ENCODE measurements at regions not wholly inside any gene's neighbourhood (a gene's known extent, or its start where the extent isn't known, plus 50 kb on each side); places are given as distances from the start of the nearest gene placed in this dataset.

DNA sequence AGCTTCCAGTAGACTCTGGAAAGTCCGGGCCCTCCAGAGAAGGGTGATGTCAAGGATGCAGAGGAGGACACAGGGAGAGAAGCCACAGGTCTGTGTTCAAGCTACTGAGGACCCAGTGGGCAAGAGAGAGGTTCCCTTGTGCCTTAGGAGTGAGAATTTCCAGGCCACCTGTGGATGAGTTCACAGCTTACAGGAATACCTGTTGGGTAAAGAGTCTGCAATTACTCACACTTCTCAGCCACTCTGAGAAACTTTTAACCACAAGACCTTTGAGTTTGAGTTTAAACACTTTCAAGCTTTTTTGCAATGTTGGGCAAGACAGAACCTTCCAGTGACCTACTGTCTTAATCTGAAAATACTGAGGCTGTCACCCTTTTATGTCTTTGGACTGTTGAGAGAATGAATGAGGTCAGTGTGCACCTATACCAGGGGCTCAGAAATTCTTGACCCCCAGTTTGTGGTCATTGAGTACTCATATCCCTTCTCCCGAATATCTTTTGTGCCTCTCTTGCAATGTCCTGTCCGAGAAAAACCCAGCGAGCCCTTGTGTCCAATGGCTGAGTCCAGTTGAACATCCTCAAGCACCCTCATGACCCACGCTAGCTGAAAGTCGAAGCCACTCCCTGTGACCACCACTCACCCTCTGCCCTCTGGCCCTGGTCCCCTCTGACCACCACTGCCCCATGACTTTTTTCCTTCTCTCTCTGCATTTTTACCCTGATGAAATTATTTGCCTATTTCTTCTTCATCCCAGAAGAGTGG lies 368.5 kb upstream of the ZNF507 start:
- TF ChIP-seq, protein P1, sequence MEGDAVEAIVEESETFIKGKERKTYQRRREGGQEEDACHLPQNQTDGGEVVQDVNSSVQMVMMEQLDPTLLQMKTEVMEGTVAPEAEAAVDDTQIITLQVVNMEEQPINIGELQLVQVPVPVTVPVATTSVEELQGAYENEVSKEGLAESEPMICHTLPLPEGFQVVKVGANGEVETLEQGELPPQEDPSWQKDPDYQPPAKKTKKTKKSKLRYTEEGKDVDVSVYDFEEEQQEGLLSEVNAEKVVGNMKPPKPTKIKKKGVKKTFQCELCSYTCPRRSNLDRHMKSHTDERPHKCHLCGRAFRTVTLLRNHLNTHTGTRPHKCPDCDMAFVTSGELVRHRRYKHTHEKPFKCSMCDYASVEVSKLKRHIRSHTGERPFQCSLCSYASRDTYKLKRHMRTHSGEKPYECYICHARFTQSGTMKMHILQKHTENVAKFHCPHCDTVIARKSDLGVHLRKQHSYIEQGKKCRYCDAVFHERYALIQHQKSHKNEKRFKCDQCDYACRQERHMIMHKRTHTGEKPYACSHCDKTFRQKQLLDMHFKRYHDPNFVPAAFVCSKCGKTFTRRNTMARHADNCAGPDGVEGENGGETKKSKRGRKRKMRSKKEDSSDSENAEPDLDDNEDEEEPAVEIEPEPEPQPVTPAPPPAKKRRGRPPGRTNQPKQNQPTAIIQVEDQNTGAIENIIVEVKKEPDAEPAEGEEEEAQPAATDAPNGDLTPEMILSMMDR (IDR thresholded peaks at IDR 0.05; ENCODE audit: insufficient read depth, low read depth, low read length) = no peak
- no peak overlapping the region for H3K4me3 ChIP-seq (ENCODE audit: low read depth, low read length)
- no peak for DNase-seq (ENCODE audit: low read depth)

DNA sequence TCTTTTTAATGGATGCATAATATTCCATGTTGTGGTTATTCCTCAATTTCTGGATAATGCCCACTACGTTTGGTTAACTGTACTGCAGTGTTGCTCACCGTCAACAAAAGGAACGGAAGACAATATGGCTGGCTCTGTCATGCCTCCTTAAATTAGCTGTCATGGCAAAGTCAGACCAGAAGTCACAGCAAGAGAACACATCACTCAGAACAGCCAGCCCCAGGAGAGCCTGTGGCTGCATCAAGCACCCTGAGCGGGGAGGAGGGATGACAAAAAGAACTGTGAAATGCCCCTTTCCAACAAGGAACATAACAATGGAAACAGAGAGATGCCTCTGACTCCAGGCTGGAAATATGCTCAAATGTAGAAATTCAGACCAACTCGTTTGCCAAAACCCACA lies 366.0 kb upstream of the ZNF507 start:
- no peak overlapping the region for H3K4me3 ChIP-seq (ENCODE audit: low read depth, low read length)
- DNase-seq (ENCODE audit: low read depth) = no peak
- TF ChIP-seq, protein P1 (IDR thresholded peaks at IDR 0.05; ENCODE audit: insufficient read depth, low read depth, low read length) = no peak

DNA sequence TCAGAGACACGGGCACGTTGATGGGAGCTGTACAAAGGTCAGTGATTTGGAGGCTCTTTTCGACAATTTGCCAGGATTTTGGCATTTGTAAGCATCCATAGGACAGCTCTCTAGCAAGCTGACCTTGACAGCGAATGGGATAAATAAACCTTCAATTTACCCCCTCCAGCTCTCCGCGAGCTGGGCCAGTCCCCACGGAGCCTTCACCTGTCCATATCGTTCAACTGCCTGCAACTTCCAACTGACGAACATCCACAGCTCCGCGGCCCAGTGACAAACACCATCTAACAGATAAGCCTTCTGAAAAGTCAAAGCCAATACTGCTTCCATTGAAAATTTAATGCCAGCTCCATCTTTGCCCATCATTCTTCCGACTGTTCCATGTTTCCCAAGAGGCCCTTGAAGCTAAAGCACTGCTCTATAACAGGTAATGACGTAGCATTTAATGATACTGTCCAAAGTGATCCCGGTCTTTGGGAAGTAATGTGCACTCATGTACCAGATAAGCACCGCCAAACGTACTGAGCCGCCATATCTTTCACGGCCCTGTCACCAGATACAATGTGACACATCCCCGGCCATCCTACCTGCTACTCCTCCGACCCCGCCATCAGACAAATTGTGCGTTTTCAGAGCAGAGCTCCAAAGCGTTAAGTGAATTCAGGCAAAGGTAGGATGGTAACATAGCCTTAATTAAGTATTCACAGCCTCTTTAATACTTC lies 365.3 kb upstream of the ZNF507 start:
- H3K4me3 ChIP-seq (ENCODE audit: low read depth, low read length) = no peak overlapping the region
- TF ChIP-seq, protein P1 (IDR thresholded peaks at IDR 0.05; ENCODE audit: insufficient read depth, low read depth, low read length) = no peak
- no peak for DNase-seq (ENCODE audit: low read depth)

DNA sequence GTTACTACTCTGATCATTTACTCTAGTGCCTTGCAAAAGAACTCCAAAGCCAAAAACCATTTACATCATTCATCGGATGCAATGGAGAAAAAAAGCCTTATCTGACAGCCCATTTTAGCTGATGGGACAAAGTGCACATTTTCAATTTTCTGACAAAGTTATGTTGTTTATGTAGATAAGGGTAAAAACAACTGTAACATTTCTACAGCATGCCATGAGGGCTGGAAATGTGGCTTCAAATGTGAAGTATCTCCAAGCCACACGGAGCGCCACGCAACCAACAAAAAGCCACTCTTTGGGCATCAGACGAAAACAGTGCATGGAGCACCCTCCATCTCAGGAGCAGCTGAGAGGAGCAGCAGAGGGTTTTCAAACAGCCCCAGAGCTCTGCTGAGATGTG lies 364.6 kb upstream of the ZNF507 start:
- H3K4me3 ChIP-seq (ENCODE audit: low read depth, low read length) = no peak overlapping the region
- TF ChIP-seq, protein P1 (IDR thresholded peaks at IDR 0.05; ENCODE audit: insufficient read depth, low read depth, low read length) = no peak
- DNase-seq (ENCODE audit: low read depth) = no peak

- TF ChIP-seq, protein P1 (IDR thresholded peaks at IDR 0.05; ENCODE audit: insufficient read depth, low read depth, low read length) = no peak
- no peak for DNase-seq (ENCODE audit: low read depth)
- H3K4me3 ChIP-seq (ENCODE audit: low read depth, low read length) = no peak overlapping the region
Measured at GRCh38 chr19:31981545-31981944, 363.9 kb upstream of the ZNF507 start.

DNA sequence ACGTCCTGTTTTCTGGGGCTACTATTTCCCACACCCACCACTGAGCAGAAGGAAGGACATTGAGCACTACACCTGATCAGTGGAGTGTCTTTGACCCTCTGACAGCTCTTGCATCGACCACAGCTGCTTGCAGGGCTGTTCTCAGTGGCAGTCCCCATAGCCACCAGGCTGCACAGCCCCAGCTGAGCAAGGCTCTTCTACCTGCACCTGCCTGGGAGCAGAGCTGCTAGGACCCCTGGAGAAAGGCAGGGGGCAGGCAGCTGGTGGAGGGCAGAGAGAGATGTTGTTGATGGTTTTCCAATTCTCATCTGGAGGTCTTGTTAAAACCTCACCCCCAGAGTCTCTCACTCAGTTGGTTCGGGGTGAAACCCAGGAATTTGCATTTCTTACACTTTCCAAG lies 361.8 kb upstream of the ZNF507 start:
- no peak for DNase-seq (ENCODE audit: low read depth)
- no peak overlapping the region for H3K4me3 ChIP-seq (ENCODE audit: low read depth, low read length)
- TF ChIP-seq, protein P1 (IDR thresholded peaks at IDR 0.05; ENCODE audit: insufficient read depth, low read depth, low read length) = no peak
